GM19452 (cell line): ENCODE measurements at regions not wholly inside any gene's neighbourhood (a gene's known extent, or its start where the extent isn't known, plus 50 kb on each side); places are given as distances from the start of the nearest gene placed in this dataset.

Source experiments
- ATAC-seq: cut with Tn5 transposase; IDR thresholded peaks from one replicate; pipeline ENCODE4 v1.9.1; 2021; ENCODE audit not compliant: unreplicated experiment

DNA sequence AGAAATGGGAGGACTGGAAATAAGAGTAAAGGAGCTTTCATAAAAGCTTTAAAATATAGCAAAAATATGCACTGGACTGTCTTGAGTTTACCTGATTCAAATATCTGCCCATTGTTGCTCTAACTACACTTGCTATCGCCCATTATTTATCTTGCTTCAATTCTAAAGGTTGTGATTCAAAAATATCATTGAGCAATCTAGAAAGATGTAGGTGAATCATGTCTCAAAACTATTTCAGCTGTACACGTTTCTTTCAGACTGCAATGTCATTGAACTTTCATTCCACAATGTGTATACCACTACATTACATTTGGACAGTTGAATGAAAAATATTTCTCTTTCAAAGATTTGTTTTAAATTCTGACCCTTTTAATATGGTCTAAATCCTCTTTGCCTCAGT, 545.6 kb downstream of the BMP2 start:
- no peak for ATAC-seq

DNA sequence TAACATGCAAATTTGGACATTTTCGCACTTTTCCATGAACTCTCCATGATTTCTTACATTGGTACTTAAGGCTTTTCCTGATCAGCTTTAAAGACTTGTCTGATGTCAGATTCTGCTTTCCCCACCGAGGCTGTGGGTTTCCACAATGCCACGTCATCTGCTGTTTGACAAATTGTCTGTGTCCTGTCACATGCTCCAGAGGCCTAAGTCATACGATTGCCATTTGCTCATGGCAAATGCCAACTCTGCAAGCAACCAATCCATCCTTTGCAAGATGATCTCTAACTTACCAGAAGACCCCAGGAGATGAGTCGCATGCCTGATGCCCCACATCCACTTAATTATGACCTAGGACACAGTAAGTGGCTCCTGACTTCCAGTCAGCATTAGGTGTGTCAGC, 556.5 kb downstream of the BMP2 start:
- ATAC-seq: no peak

DNA sequence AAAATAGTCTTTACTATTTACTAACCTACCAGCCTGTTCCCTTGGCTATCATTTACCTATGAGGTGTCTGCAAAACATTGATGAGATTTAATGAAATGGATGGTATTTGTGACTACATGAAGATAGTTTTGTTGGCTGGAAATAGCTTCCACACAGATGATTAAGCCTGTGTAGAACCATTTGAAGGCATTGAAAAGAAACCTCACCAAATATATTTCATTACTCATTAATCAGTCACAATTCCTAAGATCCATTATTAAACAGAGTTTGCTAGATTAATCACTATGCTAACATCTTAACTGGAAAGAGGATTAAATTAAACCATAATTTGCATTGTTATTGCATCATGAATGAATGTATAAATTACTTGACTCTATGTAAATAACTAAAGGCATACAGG, 560.3 kb downstream of the BMP2 start:
- ATAC-seq: no peak

DNA sequence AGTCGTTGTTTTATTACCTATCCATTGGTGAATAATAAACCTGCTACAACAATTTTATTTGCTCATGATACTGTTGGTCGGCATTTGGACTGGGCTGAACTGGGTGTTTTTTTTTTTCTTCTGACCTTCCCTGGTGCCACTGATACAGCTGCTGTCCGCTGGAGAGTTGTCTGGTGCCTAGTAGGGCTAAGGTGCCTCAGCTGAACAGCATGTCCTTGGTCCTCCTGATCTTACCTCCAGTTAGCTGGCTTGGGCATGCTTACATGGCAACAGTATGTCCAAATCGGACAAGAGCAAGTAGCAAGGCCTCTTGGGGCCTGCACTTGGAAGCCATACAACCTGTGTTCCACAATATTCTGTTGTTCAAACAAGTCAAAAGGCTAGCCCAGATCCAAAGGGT, 563.4 kb downstream of the BMP2 start:
- no peak for ATAC-seq

DNA sequence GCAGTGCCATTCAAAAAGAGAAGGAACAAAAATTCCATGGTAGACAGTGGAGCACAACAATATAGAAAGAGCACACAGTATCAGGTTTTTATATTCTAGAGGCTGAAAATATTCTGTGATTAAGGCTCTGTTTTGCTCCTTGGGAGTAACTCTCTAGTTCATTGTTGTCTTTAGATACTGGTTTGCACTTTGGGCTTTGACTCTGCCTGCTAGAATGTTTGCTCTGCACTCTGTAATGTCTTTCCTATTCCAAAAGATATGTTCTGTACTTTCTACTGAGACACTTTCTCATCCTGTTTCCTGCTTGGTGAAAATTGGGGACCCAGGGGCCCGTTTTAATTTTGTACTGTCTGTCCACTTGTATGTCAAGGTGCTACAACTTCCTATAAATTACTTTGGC, 564.7 kb downstream of the BMP2 start:
- no peak for ATAC-seq

DNA sequence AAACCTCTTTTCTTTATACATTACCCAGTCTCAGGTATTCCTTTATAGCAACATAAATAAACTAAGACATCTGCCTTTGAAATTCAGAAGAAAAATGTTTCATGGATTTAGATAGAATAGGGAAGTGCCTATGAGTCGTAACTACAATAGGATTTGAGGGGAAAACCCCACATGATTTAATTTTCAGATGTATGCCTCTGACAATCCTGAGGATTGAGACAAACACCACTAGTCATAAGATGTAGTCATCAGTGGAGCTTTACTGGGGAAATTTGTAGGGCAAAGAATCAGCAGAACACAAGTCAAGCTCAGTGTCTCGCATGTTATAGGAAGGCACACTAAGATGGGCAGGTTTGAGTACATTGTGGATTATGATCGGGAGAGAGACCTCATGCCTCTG, 566.4 kb downstream of the BMP2 start:
- no peak for ATAC-seq

DNA sequence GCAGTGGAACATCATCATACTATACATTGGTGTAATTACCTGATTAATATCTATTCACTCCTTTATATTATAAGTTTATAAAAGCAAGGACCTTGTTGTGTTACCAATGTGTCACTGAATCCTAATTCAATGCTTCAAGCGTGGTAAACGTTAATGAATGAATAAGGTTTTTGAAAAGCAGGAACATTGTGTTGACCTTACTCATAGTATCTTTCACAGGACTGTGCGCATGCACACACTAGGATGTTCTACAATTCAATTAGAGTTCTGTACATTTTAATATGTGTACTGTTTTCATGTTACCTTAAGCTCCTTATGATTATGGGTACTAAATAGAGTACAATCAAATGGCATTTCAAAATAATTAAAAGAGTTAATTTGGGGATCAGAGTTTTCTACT, 578.5 kb downstream of the BMP2 start:
- ATAC-seq: no peak

DNA sequence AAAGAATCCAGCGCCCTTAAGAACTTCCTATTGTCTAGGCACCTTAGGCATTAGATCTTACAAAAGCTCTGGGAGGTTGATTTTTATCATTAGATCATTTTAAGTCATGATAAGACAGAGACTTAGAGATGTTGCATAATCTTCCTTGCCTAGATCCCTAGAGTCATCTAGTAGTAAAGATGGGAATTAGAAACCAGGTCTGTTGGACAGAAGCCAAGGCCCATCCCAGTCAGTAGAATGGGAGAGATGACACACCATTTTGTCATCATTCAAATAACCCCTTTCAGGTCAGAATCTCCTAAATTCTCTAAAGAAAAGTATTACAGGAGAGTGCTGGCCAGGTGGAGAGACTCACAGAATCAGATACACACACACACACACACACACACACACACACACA, 579.1 kb downstream of the BMP2 start:
- ATAC-seq: no peak

DNA sequence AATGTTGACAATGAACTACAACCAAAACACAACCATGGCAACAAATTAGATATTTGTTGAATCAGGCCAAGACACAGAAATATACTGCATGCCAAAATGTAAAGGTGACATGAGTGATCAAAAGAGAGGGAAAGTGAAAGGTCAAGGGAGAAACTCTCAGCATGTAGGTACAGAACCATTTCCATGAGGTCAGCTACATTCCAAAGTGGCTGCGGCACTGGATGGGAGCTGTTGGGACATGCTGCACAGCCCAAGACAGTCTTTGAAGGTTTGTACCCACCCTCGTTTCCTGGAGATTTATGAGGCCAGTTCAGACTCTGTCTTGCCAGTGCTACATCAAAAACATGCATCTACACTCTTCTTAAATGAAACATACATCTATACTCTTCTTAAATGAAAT, 579.9 kb downstream of the BMP2 start:
- ATAC-seq: no peak

DNA sequence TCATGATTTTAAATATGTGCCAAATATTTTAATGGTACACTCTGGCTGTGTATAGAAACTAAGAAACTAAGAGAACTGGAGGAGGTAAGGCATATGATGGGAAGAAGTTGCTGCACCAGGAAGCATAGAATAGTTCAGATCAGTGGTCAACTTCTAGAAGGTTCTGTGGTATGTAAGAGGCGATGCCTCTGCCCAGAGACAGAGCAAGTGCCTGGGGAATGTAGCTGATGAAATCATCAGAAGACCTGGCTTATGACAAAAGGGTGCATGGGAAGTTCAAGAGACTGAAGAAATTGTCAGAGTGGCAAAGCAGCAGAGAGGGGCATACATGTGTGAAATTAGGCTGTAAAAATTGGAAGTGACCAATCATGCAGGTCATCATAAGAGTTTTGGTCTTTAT, 580.8 kb downstream of the BMP2 start:
- ATAC-seq: no peak

DNA sequence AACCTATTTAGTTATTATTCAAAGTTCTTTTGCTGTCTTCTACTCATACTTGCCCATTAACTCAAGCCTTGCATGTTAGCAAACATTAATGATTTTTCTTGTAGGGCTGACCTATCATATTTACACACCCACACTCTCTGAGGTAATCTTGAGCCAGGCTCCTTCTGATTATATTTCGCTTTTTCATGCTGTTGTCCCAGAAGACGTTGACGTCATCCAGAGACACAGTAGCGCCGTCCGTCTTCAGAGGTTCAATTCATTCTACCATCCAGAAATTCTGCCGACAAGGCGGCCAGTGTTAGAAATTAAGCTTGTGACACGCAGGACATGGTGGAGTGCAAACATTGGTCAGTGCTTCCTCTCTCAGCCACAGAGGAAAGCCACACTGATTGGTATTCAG, 584.7 kb downstream of the BMP2 start:
- no peak for ATAC-seq

DNA sequence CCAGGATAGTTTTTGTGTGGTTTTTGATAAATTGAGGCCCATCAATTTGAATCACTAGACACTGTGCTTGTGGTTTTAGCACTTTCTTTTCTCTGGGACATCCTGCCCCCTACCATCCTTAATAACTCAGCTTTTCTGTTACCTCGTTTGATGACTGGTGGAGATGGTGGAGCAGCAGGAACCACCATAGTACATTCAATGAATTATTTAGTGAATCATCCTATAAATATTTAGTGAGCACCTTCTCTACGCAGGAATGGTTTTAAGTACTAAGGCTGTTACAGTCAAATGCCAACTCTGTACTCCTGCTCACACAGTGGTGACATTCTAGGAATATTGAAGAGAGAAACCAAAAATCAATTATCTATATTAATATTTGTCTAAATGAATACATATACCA, 585.2 kb downstream of the HAO1 start:
- no peak for ATAC-seq

DNA sequence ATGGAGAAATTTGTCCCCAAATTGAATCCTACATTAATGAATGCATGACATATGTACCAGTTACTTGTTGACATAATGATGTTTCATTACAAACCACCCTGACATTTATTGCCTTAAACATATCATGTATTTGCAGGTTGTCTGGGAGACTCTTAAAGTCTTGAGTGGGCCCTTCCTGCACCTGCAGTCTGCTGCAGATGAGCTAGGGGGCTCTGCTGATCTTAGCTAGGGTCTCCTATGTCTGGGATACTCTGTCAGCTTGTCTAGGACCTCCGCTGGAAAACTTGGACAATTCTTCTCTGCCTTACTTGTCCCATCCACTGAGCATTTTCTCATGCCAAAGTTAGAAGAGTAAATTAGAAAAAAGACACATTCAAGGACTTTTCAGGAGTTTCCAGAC, 581.6 kb downstream of the HAO1 start:
- ATAC-seq: no peak

DNA sequence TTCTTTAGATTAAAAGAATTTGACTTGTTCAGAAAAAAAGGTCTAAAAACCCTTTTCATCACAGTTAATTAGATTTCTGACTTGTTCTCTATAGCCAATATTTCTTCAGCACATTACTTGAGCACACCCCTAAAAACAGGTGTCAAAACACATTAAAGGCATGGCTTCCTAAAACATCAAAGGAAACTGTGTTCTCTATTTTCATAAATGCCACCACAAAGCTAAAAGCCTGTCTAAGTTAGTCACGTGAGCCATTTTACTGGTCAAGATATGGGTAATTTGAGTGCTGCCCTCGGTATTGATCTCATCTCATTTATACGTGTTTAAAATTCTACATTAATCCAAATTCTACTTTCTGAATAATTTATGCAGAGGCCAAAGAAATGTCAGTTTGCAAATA, 580.5 kb downstream of the HAO1 start:
- ATAC-seq: no peak

DNA sequence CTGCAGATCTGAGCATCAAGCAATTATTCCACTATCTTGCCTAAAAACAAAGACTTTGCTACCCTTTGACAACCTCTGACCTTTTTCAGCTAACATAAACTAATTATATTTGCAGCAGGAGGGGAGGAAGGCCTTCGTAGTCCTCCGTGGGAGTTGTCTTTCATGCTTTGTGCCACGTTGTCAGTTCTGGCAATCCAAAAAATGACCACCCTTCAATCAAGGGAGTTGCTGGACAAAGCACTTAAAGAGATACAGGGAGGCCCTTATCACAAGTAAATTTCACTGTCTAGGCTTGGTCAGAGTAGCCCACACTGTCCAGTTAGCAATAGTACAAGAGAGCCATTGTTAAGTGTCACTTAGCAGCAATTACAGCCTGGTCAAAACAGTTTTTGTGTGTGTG, 578.9 kb downstream of the HAO1 start:
- no peak for ATAC-seq

DNA sequence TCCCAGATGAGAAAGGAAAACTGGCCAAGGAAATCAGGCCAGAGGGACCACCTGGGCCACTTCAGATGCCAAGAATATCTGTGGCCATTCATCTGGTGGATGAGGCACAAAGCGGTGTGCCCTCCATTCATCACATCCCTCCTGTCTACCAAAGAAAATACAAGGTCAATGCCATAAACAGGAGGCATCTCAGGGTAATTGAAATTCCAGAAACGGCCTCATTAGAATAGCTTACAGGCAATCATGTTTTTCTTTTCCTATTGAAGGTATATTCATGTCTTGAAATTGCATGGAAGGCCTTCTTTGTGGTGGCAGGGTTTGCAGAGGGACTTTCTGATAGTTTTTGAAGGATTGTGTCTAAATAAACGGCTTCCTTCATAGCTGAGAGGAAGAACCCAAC, 578.3 kb downstream of the HAO1 start:
- no peak for ATAC-seq

DNA sequence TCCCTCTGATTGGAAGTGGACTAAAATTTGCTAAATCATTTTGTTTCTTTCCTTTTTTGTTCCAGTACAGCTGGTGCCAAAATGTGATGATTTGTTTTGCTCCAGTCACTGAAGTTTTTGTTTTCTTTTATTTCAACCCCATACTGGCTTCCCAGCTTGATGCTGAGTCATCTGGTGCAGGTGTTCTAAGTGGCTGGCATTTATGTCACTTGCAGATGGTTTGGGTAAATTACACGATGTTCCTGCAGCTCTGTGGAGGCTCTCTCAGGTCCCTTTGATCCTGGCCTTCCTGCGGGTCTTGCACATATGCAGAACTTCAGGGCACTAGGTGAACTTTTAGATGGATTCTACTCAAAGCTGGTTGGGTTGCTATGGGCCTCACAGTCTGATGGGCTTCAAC, 577.7 kb downstream of the HAO1 start:
- no peak for ATAC-seq

DNA sequence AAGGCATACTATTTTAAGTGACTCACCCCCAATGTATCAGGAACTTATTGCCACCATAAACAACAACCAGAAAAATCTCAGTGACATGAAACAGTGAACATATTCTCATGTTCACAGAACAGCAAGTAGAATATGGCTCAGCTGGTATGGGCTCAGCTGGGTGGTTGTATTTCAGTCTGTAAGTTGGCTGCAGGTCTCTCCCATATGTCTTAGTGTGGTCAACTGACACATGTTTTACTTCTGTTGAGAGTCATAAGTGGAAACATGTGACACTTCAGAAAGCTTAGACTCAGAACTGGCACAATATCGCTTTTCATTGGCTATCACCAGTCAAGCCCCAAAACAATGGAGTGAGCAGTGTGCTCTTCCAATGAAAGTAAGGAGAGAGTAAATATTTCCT, 574.1 kb downstream of the HAO1 start:
- no peak for ATAC-seq

DNA sequence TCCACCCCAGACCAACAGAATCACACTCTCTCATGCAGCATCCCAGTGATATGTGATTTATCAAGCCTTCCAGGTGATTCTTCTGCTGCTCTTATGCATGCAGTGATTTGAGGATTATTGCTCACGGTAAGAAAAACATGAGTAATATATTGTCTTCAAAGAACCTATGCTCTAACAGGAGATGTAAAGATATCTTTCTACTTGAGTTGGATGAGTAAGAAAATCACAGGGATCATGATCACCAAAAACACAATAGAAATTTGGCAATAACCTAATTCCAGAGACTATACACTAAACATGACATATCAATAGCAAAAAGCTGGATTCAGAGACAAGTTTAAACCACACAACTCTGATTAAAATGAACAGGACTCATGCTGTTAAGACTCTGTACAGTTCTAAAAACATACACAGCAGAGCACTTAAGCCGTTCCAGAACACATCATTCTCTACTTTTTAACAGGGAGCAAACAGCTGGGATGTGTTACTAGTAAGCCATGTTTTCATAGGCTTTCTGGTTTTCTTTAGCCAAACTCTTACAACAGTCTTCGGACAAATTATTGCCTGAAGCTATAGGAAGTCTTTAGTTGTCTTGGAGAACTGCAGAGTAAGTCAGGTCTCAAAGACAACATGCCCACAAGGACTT, 568.6 kb downstream of the HAO1 start:
- no peak for ATAC-seq

DNA sequence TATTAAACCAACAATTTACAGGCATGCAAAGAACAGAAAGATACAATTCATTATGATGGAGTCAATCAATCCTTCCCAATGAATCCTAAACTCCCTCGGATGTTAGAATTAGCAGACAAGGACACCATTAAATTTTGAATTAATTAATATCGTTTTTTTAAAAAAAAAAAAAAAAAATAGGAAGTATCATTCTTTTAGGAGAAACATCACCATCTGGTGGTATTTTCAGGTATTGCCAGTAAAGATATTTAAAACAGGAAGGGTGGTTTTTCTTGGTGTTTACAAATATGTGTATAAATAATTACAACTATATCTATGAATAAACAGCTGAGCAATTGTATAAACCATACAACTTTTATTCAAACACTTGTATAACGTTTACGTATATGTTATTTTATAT, 564.4 kb downstream of the HAO1 start:
- no peak for ATAC-seq

DNA sequence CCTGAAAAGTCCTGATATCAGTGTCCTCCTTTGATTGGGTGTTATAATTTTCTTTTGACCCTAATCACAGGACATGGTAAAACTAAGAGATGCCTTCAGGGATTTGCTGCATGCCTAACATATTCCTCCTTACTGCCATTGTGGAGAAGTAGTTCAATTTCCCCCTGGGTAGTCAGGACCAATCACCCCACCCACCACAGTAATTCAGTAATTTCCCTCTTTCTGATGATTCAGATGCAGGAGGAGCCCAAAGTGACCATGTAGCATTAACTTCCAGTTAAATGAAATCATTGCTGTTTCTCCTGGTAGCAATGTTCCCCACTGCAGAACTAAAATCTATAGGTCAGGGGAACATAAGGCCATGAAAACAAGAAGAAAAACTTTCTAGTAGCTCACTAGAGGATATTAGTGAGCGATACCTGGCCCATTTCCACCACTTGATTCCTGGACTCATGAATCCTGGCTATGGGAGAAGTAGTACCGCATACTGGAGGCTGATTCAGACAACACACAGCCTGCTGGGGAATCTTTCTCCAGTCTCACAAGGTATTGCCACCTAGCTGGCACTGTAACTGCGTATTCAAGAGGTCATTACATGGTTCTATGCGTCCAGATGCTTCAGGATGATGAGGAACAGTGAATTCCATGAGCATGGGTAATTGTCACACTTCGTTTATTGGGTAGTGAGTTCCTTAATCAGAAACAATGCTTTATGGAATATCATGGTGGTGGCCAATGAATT, 561.2 kb downstream of the HAO1 start:
- ATAC-seq: no peak

DNA sequence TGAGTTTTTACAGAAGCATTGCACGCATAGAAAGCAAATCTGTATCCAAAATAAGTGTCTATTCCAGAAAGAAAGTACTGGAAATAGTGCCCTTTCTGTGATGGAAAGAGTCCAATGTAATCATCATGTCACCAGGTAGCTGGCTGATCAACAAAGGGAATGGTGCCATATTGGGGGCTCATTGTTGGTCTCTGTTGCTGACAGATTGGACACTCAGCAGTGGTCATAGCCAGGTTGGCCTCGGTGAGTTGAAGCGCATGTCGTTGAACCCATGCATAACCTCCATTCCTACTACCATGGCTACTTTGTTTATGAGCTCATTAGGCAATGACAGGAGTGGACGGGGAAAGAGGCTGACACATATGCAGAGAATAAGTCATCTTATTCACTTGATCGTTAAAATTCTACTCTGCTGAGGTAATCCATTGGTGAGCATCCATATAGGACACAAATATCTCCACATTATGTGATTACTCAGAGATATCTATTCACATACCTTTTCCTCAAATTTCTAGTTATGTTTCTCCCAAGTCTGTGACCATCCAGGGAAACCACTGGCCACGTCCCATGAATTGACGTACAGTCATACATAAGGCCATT, 560.5 kb downstream of the HAO1 start:
- ATAC-seq: no peak

DNA sequence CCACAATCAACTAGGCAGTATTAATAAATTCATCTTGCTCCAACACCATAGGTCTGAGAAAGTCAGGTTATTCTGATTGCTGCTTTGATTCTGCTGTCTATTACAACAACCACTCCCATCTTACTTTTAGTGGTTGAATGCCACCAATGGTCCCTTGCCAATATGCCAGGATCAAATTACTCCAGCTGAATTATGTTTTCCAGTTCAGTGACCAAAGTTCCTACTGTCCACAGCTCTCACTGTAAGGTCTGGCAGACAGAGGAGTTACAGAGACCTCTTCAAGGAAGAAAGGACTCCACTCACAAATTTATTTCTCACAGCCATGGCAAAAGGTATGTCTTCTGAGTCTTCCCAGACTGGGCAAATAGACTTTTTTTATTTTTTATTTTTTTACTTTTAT, 557.0 kb downstream of the HAO1 start:
- no peak for ATAC-seq
